ENCODE measurements at regions not wholly inside any gene's neighbourhood (a gene's known extent, or its start where the extent isn't known, plus 50 kb on each side); places are given as distances from the start of the nearest gene placed in this dataset.

DNA sequence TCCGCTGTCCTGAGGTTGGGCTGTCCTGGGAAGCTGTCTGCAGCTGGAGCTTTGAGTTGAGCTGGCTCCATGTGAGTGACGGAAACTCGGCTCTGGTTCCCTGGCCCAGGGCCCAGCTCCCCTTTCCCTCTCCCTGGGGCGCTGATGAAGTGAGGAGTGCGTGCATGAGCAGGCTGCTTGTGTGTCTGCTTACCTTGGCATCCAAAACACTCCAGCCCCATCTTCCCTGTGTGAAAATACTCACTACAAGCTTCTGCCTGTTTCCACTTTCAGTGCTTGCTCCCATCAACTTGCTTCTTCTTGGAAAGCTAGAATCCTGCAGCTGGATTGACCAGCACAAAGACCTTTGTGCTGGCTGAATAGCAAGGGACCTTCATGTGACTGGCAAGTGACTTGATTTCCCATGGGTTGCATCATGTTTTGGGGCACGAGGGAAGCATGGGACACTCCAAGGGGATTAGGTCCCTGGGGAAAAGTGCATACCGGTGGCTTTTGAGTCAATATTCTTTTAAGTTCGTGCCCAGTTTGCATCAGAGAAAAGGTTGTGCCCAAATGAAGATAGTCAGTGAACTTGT, 198.1 kb downstream of the GADD45G start:
- intact Hi-C loops (cut with DNase I): no loop called here
- Histone ChIP-seq H3K27me3 (no peaks in the 10 kb centered on the region), H3K9me3 (no peaks in the 10 kb centered on the region), H3K4me3 (no peak overlapping the region), H3K9ac (ENCODE audit: low read depth in 2 of 2, low read length in 2 of 2) (no peak overlapping the region), H3K4me1 (no peaks in the 10 kb centered on the region), H3K27ac (no peak overlapping the region), H3K36me3 (no peaks in the 10 kb centered on the region)
- DNase-seq: no peak
- TF ChIP-seq, protein P1, sequence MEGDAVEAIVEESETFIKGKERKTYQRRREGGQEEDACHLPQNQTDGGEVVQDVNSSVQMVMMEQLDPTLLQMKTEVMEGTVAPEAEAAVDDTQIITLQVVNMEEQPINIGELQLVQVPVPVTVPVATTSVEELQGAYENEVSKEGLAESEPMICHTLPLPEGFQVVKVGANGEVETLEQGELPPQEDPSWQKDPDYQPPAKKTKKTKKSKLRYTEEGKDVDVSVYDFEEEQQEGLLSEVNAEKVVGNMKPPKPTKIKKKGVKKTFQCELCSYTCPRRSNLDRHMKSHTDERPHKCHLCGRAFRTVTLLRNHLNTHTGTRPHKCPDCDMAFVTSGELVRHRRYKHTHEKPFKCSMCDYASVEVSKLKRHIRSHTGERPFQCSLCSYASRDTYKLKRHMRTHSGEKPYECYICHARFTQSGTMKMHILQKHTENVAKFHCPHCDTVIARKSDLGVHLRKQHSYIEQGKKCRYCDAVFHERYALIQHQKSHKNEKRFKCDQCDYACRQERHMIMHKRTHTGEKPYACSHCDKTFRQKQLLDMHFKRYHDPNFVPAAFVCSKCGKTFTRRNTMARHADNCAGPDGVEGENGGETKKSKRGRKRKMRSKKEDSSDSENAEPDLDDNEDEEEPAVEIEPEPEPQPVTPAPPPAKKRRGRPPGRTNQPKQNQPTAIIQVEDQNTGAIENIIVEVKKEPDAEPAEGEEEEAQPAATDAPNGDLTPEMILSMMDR (IDR thresholded peaks at IDR 0.05): no peak

DNA sequence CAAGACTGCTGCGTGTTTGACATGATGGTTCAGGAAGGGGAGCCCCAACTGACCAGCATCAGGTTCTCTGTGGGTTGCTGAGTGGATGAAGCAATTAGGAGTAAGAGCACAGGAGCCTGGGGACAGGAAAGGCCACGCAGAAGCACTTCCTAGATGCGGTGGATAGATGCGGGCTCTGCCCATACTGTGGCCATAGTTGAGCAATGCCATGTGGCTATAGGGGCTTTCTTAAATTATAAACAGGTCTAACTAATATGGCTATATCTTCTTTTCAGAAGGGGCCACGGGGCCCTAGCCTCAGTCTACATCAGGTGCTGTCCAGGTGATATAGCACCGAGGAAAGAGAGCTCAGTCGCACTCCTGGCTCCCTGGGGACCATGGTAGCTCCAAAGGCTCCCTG, 198.6 kb downstream of the GADD45G start:
- no peak overlapping the region for H3K4me3 ChIP-seq
- H3K9ac ChIP-seq (ENCODE audit: low read depth in 2 of 2, low read length in 2 of 2): no peak overlapping the region
- DNase-seq: no peak
- intact Hi-C loops (cut with DNase I): no loop called here
- no peaks in the 10 kb centered on the region for H3K4me1 ChIP-seq
- H3K9me3 ChIP-seq: no peaks in the 10 kb centered on the region
- H3K36me3 ChIP-seq: no peaks in the 10 kb centered on the region
- no peaks in the 10 kb centered on the region for H3K27me3 ChIP-seq
- TF ChIP-seq, protein P1 (IDR thresholded peaks at IDR 0.05): no peak
- H3K27ac ChIP-seq: no peak overlapping the region

DNA sequence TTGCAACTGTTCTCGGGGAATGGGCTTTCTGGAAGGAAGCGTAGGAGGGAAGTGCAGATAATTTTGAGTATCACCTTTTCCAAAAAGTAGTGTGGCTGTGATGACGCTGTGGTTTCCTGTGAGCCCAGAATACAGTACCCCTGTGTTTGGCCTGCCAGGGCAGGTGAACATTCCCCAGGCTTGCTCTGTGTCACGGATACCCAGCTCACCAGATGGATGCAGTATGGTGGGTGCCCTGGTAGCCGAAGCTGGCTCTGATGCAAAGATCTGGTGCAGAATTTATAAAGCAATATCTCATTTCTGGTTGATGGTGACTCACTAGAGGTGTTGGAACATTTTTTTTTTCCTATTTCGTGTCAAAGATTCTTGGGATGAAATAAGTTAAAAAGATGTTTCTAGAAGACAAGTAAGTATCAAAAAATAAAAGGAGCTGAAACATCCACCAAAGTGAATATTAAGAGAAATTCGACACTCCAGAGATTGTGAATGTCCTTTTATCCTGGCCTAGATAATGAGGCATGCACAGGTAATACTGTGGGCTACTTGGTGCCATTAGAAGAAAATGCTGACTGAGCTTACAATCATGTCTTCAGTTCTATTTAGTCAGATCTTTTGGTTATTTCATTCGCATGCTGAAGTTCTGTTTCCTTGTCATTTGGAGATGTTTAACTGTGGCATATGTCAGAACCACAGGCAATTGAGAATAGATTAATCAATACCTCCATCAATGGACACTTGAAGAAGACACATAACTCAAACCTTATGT, 200.1 kb downstream of the GADD45G start:
- TF ChIP-seq, protein P1 (IDR thresholded peaks at IDR 0.05): no peak

DNA sequence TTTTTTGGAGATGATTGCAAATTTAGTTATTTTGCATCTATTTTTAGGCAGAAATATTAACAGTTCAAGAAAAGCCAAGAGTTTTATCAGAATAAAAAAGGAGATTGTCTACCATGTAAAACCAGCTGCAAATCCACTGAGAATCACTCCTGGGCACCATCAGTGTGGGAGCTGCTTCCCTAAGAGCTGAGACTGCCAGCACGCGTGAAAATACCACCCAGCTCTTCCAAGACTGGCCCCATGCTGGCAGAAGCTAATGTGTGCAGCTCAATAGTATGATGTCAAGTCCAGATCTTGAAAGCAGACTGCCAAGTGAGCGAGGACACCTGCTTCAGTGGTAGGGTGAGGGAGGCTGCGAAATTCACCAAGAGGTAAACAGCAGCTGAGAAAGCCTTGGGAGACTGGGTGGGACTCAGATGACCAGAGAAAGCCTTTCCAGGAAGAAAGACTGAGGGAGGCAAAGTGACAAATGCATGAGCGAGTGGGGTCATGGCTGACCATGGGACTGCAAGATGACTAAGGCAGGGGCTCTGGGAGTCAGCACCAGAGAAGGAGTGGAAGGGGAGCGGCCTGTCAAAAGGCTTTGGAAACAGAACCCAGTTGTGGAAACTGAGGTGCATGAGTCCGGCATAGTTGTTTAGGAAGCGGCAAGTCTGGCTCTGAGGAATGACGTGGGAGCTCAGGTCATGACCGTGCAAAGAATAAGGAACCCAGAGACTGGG, 200.9 kb downstream of the GADD45G start:
- TF ChIP-seq, protein P1 (IDR thresholded peaks at IDR 0.05): no peak
- intact Hi-C loops (cut with DNase I): no loop called here
- Histone ChIP-seq H3K27me3 (no peaks in the 10 kb centered on the region), H3K9ac (ENCODE audit: low read depth in 2 of 2, low read length in 2 of 2) (no peak overlapping the region), H3K9me3 (no peaks in the 10 kb centered on the region), H3K36me3 (no peaks in the 10 kb centered on the region), H3K4me3 (no peak overlapping the region), H3K4me1 (no peaks in the 10 kb centered on the region), H3K27ac (no peak overlapping the region)
- no peak for DNase-seq

More for the DNA sequence above, 200.1 kb downstream of the GADD45G start:
- H3K4me1 ChIP-seq: no peaks in the 10 kb centered on the region
- no peaks in the 10 kb centered on the region for H3K27me3 ChIP-seq
- intact Hi-C loops (cut with DNase I): no loop called here
- H3K9ac ChIP-seq (ENCODE audit: low read depth in 2 of 2, low read length in 2 of 2): no peak overlapping the region
- no peak for DNase-seq
- H3K4me3 ChIP-seq: no peak overlapping the region
- no peaks in the 10 kb centered on the region for H3K9me3 ChIP-seq
- H3K36me3 ChIP-seq: no peaks in the 10 kb centered on the region
- H3K27ac ChIP-seq: no peak overlapping the region

DNA sequence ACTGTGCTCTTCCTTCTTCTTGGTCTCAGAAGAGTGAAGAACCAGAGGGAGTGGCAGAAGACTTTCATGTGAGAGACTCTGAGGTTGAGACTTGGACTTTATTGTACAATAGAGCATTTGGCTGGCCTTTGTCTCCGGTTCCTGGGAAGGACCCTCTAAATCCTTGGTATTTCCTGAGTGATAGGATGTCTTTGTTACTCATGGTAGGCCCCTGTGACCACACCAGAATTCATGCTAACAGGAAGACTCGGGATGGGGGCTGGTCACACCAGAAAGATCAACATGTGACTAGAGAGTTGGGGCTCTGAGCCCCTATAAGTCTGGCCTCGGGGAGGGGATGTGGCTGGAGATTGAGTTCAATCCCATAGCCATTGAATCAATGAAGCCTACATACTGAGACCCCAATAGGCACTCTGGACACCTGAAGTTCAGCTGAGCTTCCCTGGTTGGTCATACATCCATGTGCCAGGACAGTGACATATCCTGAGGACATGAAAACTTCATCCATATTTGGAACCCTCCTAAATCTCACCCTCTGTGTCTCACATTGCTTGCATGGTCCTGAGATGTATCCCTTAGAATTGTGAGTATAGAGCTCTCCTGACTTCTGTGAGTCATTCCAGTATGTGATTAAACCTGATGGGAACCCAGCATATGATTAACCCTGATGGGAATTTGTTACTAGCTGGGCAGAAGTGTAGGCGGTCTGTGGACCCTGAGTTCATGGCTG, 201.7 kb downstream of the GADD45G start:
- Histone ChIP-seq H3K27ac (no peak overlapping the region), H3K27me3 (no peaks in the 10 kb centered on the region), H3K4me3 (no peak overlapping the region), H3K9ac (ENCODE audit: low read depth in 2 of 2, low read length in 2 of 2) (no peak overlapping the region), H3K4me1 (no peaks in the 10 kb centered on the region), H3K9me3 (no peaks in the 10 kb centered on the region), H3K36me3 (no peaks in the 10 kb centered on the region)
- no peak for DNase-seq
- TF ChIP-seq, protein P1 (IDR thresholded peaks at IDR 0.05): no peak
- intact Hi-C loops (cut with DNase I): no loop called here

All from colonic mucosa (tissue), 4 donors.